GM19463 (cell line): ENCODE measurements at regions not wholly inside any gene's neighbourhood (a gene's known extent, or its start where the extent isn't known, plus 50 kb on each side); places are given as distances from the start of the nearest gene placed in this dataset.

Experiments
- ATAC-seq: cut with Tn5 transposase; IDR thresholded peaks from one replicate; pipeline ENCODE4 v1.9.1; 2021; ENCODE audit warnings: mild to moderate bottlenecking, moderate library complexity; ENCODE audit not compliant: unreplicated experiment

DNA sequence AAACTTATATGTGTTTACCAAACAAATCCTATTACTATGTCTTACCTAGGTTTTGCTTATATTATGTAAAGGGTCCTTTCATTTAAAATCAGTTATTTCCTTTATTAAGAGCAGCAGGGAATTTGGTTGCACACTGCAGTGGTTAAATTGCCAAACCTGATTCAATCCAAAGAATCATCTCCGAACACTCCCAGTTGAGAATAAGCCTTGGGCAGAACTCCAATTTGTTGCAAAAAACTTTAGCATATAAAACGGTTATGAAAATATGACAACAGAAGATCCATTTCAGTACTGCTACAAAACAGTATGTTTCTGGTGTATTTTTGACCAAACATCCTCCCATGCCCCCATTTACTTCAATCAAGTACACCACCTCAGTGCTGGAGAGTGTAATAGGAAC is 587.0 kb upstream of the GRAMD2B start:
- no peak for ATAC-seq

DNA sequence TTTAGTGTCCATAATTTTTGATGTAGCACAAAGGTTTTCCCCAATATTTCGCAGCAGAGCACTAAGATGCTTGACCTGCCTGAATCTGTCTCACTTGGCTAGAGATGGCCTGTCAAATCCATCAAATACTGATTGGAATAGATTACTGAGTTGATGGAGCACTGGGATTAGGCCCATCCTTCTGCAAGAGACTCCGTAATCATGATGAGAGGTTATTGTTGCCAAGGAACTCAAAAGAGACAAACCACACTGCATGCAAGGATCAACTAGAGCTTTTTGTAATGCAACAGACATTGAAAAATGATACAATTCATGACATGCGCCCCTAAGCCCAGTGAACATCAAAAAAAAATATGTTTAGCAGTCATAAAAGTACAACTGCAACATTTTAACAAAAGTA is 585.3 kb upstream of the GRAMD2B start:
- ATAC-seq, result no peak

DNA sequence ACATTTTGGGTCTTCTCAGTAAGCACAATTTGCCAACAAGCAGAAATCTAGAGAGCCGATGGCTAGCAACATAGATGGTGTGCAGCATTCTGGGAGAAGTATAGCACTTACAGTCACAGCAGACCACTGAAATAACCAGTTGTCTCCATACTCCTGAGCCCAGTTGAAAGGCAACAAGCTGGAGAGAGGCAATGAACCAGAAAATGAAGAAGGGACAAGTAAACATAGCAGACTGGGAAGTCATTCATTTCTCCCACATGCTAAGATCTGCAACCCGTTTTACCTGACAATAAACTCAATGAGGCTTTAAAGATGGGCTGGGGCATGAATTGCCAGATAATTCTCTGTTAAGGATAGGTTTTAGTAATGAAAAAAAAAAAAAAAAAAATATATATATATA is 575.6 kb upstream of the GRAMD2B start:
- ATAC-seq, result no peak

DNA sequence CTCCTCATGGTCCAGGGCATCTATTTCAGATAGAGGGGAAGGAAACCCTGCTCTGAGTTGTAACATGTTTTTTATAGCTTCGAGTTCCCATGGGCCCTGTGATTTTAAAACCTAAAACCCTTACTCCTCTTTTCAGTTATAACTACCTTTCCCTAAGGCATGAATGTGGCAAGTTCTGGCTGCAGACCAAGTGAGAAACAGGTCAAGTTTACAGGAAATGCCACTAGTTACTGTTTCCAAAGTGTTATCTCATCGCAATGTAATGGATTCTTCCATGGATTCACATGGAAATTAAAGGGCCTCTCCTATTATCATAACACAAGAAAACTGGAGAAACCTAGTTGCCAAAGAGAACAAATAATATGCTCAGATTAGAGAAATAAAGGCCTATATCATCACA is 574.5 kb upstream of the GRAMD2B start:
- no peak for ATAC-seq

DNA sequence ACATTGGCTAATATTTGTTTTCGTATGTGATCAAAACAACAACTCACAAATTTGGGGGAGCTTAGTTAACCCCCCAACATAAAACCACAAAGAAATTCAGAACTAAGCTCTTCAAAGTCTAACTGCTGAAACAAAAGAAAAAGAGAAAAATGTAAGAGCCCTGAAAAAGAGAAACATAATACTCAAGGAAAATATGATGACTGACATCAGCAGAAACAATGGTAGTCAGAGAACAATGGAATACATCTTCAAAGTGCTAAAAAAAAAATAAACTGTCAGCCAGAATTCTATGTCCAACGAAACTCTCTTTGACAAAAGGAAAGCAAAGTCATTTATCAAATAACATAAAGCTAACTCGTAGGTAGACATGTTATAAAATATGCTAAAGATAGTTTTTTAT is 566.3 kb upstream of the GRAMD2B start:
- no peak for ATAC-seq

GRCh38 chr5:125863579-125863978 is 559.6 kb upstream of the GRAMD2B start:
- ATAC-seq, result no peak

- no peak for ATAC-seq
These were observed 557.9 kb upstream of the GRAMD2B start for GRCh38 chr5:125865166-125865815.

GRCh38 chr5:125868036-125868435 is 555.2 kb upstream of the GRAMD2B start:
- ATAC-seq, result no peak

DNA sequence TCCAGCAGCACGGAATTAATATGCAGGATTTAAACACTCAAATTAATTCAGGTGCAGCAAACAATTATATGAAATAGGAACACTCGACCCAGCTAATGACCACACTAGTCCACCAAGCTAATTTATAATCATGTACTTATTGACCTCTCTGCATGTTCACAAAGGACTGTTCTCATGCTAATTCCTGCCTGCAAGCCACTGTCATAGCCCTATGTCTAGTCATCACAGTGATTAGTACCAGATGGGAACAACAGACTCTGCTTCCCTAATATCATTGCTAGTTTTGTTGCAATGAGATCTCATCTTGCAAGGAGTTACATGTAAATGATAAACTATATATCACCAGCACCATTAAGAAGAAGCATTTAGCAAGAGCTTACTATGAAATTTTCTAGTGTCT is 553.0 kb upstream of the GRAMD2B start:
- ATAC-seq, result no peak

DNA sequence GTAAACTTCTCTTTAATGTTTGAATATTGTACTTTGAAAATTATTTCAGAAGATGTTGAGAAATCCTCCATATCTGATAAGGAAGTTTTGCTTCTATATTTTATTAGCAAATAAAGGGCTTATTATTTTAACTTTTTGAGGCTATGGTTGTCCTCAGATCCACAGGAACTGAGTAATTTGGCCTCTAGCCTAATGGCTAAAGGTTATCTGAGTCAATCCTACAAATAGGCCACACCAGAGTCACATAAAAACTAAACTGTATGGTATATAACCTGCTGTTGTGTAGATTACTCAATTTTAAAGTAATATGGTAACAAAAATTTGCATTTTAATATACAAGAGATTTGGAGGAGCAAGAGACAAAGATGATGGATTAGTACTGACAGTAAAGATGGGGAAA is 549.2 kb upstream of the GRAMD2B start:
- ATAC-seq, result no peak

DNA sequence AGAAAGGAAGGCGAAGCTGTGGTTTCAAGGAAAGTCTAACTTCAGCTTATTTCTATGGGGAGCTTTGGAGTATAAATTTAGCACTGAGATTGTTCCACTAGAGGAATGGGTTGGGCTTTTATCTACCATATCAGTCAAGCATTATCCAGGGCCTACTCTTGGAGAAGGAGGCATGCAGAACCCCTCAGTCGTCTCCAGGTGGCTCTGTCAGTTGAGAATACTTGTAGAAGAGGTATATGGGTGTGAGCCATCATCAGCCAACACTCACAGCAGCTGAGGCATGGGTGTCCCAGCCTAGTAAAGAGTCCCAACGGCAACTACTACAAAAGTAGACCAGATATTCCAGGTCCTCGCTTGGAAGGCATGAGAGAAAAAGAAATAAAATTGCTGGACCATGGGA is 548.5 kb upstream of the GRAMD2B start:
- no peak for ATAC-seq

- ATAC-seq, result no peak
These were observed 546.0 kb upstream of the GRAMD2B start for GRCh38 chr5:125877248-125877647.

DNA sequence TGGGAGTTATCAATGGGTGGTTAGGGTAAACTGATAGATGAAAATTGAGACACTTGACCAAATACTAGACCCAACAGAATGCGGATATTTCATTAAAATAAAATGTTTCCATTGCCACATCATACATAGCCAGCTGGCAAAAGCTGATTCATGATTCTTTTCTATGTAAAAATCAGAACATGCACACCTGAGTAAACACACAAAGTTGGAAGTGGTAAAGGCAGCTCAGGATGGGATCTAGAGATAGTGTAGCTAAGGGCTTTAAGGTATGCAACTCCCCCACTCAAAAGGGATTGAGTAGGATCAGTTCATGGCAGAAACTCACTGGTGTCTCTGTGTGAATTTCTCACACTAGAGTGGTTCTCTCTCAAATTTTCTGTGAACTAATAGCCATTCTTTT is 541.1 kb upstream of the GRAMD2B start:
- ATAC-seq, result no peak

GRCh38 chr5:125883223-125883622 is 540.0 kb upstream of the GRAMD2B start:
- ATAC-seq, result no peak

DNA sequence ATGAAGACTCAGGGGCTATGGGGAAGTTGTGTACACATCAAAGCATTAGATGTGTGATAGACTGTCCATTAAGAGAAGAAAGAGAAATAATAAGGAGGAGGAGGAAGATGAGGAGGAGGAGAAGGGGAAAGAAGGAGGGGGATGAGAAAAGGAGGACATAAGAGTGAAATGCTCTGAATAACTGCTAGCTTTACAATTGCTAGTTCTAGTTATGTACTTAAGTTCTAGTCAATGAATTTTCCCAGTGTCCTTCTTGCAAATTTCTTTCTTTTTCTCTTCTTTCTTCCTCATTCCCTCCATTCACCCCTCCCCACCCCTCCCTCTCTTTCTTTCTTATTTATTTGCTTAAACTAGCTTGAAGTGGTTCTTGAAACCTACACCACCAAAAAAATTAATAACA is 534.9 kb upstream of the GRAMD2B start:
- ATAC-seq, result no peak

DNA sequence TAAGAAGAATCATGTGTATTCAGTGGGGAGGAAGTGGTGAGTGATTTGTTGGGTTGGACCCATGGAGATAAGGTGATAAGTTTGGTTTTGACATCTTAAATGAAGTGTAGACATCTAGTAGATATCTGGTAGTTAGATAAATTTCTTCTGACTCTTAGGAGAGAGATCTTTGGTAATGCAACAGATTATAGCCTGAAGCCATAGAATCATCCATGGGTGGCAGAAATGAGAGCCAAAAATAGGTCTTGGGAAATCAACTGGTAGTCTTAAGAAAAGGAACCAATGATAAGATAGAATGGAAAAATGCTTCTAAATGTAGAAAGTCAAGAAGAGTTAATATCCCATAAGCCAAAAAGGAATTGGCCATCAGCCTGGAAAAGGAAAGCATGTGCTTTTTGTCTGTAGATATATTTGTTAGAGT is 532.7 kb upstream of the GRAMD2B start:
- ATAC-seq, result no peak

- ATAC-seq, result no peak
These were observed 532.0 kb upstream of the GRAMD2B start for GRCh38 chr5:125891061-125891725.

- ATAC-seq, result no peak
These were observed 528.8 kb upstream of the GRAMD2B start for GRCh38 chr5:125894383-125894782.

DNA sequence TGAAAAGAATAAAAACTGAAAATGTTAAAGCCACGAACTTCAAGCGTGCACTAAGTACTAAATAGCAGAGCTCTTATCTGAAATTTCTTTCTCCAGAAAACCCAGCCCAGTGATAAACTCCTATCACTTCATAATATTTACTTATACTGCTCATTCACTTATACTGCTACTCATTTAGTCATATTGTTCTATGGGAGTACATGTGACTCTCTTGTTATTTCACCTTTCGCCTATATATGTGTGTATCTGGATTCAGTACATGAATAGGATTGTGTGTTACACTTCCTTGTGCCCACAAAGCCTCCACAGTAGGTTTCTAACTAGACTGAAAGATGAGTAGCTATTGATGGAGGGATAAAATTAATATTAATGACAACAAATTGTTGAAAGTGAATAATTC is 526.8 kb upstream of the GRAMD2B start:
- ATAC-seq, result no peak

DNA sequence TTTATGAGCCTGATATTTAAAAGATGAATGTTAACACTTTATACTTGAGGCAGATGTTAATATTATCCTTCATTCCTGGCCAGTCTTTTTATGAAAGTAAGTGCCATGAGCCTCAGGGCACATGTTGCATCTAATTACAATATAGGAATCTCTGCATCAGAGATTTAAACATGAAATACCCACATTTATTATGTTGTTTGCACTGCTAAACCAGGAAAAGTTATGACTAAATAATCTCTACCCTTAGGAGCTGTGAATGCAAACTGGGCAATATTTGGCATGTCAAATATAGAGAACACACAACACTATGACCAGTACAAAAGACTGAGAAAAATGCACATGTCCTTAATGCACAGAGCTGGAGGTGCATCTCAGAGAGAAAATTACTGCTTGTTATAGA is 526.1 kb upstream of the GRAMD2B start:
- no peak for ATAC-seq

GRCh38 chr5:125898851-125899405 is 524.3 kb upstream of the GRAMD2B start:
- ATAC-seq, result no peak

- no peak for ATAC-seq
These were observed 511.2 kb upstream of the GRAMD2B start for GRCh38 chr5:125912028-125912427.

DNA sequence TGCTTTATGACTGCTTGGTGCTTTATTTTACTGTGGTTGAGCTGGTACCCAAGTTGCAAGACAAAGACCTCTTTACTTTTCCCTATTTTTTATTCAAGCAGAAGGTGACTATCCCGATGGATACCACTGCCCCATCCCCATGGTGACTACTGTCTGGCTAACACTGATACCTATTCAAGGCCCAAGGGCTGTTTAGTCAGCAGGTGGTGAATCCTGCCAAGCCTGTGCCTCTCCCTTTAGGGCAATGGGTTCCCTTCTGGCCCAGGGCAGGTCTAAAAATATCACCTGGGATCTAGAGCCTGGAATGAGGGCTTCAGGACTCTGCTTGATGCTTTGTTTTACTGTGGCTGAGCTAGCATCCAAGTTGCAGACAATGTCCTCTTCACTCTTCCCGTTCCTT is 510.0 kb upstream of the GRAMD2B start:
- no peak for ATAC-seq
